ENCODE measurements at regions not wholly inside any gene's neighbourhood (a gene's known extent, or its start where the extent isn't known, plus 50 kb on each side); places are given as distances from the start of the nearest gene placed in this dataset.

GRCh38 chr9:90477535-90477934 lies 165.1 kb downstream of the DIRAS2 start:
- H3K27ac Mint-ChIP-seq: no peak overlapping the region
- H3K27me3 Mint-ChIP-seq: peaks cover 3% of the 10 kb centered on the region
- H3K36me3 Mint-ChIP-seq (ENCODE audit: insufficient read depth): no peaks in the 10 kb centered on the region
- H3K9me3 Mint-ChIP-seq (ENCODE audit: low read depth): no peaks in the 10 kb centered on the region
- DNase-seq (ENCODE audit: low spot score, unreplicated experiment): no peak
- H3K4me3 Mint-ChIP-seq (ENCODE audit: low read depth): no peak overlapping the region
- no peak for TF ChIP-seq CTCF (IDR thresholded peaks at IDR 0.05; ENCODE audit: unreplicated experiment)
- H3K4me1 Mint-ChIP-seq (ENCODE audit: low read depth): peaks cover 9% of the 10 kb centered on the region

- Mint-ChIP-seq H3K4me1 (ENCODE audit: low read depth) (peaks cover 12% of the 10 kb centered on the region), H3K27me3 (peaks cover 3% of the 10 kb centered on the region), H3K4me3 (ENCODE audit: low read depth) (no peak overlapping the region), H3K36me3 (ENCODE audit: insufficient read depth) (no peaks in the 10 kb centered on the region), H3K27ac (no peak overlapping the region), H3K9me3 (ENCODE audit: low read depth) (no peaks in the 10 kb centered on the region)
- DNase-seq (ENCODE audit: low spot score, unreplicated experiment): no peak
- TF ChIP-seq CTCF (IDR thresholded peaks at IDR 0.05; ENCODE audit: unreplicated experiment): no peak
Measured at GRCh38 chr9:90478821-90479220, 163.8 kb downstream of the DIRAS2 start.

- TF ChIP-seq CTCF (IDR thresholded peaks at IDR 0.05; ENCODE audit: unreplicated experiment): no peak
- Mint-ChIP-seq H3K27me3 (peaks cover 3% of the 10 kb centered on the region), H3K9me3 (ENCODE audit: low read depth) (peaks cover 6% of the 10 kb centered on the region), H3K27ac (no peak overlapping the region), H3K36me3 (ENCODE audit: insufficient read depth) (no peaks in the 10 kb centered on the region), H3K4me1 (ENCODE audit: low read depth) (peaks cover 6% of the 10 kb centered on the region), H3K4me3 (ENCODE audit: low read depth) (no peak overlapping the region)
- DNase-seq (ENCODE audit: low spot score, unreplicated experiment): no peak
Measured at GRCh38 chr9:90485028-90485427, 157.6 kb downstream of the DIRAS2 start.

- Mint-ChIP-seq H3K36me3 (ENCODE audit: insufficient read depth) (no peaks in the 10 kb centered on the region), H3K4me3 (ENCODE audit: low read depth) (no peak overlapping the region), H3K27me3 (peaks cover 3% of the 10 kb centered on the region), H3K27ac (no peak overlapping the region), H3K4me1 (ENCODE audit: low read depth) (peaks cover under 1% of the 10 kb centered on the region), H3K9me3 (ENCODE audit: low read depth) (peaks cover 6% of the 10 kb centered on the region)
- no peak for DNase-seq (ENCODE audit: low spot score, unreplicated experiment)
- no peak for TF ChIP-seq CTCF (IDR thresholded peaks at IDR 0.05; ENCODE audit: unreplicated experiment)
Measured at GRCh38 chr9:90489066-90489465, 153.6 kb downstream of the DIRAS2 start.

GRCh38 chr9:90499761-90500160 lies 142.9 kb downstream of the DIRAS2 start:
- TF ChIP-seq CTCF (IDR thresholded peaks at IDR 0.05; ENCODE audit: unreplicated experiment): no peak
- H3K9me3 Mint-ChIP-seq (ENCODE audit: low read depth): no peaks in the 10 kb centered on the region
- no peak overlapping the region for H3K4me3 Mint-ChIP-seq (ENCODE audit: low read depth)
- H3K4me1 Mint-ChIP-seq (ENCODE audit: low read depth): no peaks in the 10 kb centered on the region
- no peak for DNase-seq (ENCODE audit: low spot score, unreplicated experiment)
- H3K27me3 Mint-ChIP-seq: no peaks in the 10 kb centered on the region
- H3K36me3 Mint-ChIP-seq (ENCODE audit: insufficient read depth): no peaks in the 10 kb centered on the region
- H3K27ac Mint-ChIP-seq: no peak overlapping the region
